IPS DF 6.9 (cell line): ENCODE measurements at regions not wholly inside any gene's neighbourhood (a gene's known extent, or its start where the extent isn't known, plus 50 kb on each side); places are given as distances from the start of the nearest gene placed in this dataset.
"Not testable (repeated sequence)": the region's sequence is repeated elsewhere in the genome, so short reads cannot be mapped to it uniquely, and the experiment has no call there.

Source experiments
- DNase-seq: peaks from one replicate; pipeline ENCODE4 v3.0.0-alpha.2; 2013; ENCODE audit warnings: low read depth, low spot score
- H3K27ac ChIP-seq: one replicate; pipeline ENCODE4 v1.5.1; 2013; ENCODE audit warnings: low read length, control low read depth
- H3K27me3 ChIP-seq: 2 replicates; pipeline ENCODE4 v1.6.1; 2013; ENCODE audit warnings: mild to moderate bottlenecking, low read length; ENCODE audit not compliant: control insufficient read depth, insufficient read depth
- H3K36me3 ChIP-seq: 2 replicates; pipeline ENCODE4 v1.6.1; 2013; ENCODE audit warnings: low read length; ENCODE audit not compliant: control insufficient read depth, insufficient read depth
- H3K4me1 ChIP-seq: 2 replicates; pipeline ENCODE4 v1.6.1; 2013; ENCODE audit warnings: low read length; ENCODE audit not compliant: control insufficient read depth, insufficient read depth
- H3K4me3 ChIP-seq: 2 replicates; pipeline ENCODE4 v1.5.1; 2013; ENCODE audit warnings: mild to moderate bottlenecking, low read length
- H3K9me3 ChIP-seq: 2 replicates; pipeline ENCODE4 v1.6.1; 2013; ENCODE audit warnings: low read length, inconsistent platforms; ENCODE audit not compliant: control insufficient read depth, insufficient read depth
- WGBS: extraction: QIAGEN DNeasy Blood & Tissue Kit; methylation state at CpG from one replicate; pipeline ENCODE4 v1.1.7; 2013; ENCODE audit warnings: mixed read lengths, missing lambda C conversion rate; ENCODE audit not compliant: insufficient read length, insufficient coverage; 5-methylcytosine and 5-hydroxymethylcytosine counted together

GRCh38 chr14:87045956-87046355 lies 947.0 kb downstream of the GALC start:
- no peaks in the 10 kb centered on the region for H3K9me3 ChIP-seq
- DNase-seq: no peak
- WGBS: no CpG with 5 or more reads among the region's 5 CpGs
- H3K36me3 ChIP-seq: no peaks in the 10 kb centered on the region
- H3K4me1 ChIP-seq: no peaks in the 10 kb centered on the region; the same call in 1 of the 2 replicates
- no peak overlapping the region for H3K4me3 ChIP-seq
- H3K27ac ChIP-seq: no peak overlapping the region
- no peaks in the 10 kb centered on the region for H3K27me3 ChIP-seq

GRCh38 chr14:87045246-87045645 lies 947.7 kb downstream of the GALC start:
- H3K36me3 ChIP-seq: no peaks in the 10 kb centered on the region
- no peaks in the 10 kb centered on the region; the same call in 1 of the 2 replicates for H3K4me1 ChIP-seq
- no peaks in the 10 kb centered on the region for H3K9me3 ChIP-seq
- H3K27ac ChIP-seq: no peak overlapping the region
- no peaks in the 10 kb centered on the region for H3K27me3 ChIP-seq
- no peak overlapping the region for H3K4me3 ChIP-seq
- no CpG with 5 or more reads among the region's 3 CpGs for WGBS
- DNase-seq: no peak

GRCh38 chr14:87044807-87045206 lies 948.2 kb downstream of the GALC start:
- H3K36me3 ChIP-seq: no peaks in the 10 kb centered on the region
- no peaks in the 10 kb centered on the region; the same call in 1 of the 2 replicates for H3K4me1 ChIP-seq
- no peaks in the 10 kb centered on the region for H3K9me3 ChIP-seq
- H3K27ac ChIP-seq: no peak overlapping the region
- DNase-seq: no peak
- H3K27me3 ChIP-seq: no peaks in the 10 kb centered on the region
- H3K4me3 ChIP-seq: no peak overlapping the region
- no CpG with 5 or more reads among the region's 1 CpG for WGBS

- Histone ChIP-seq H3K9me3 (no peaks in the 10 kb centered on the region), H3K36me3 (no peaks in the 10 kb centered on the region), H3K27me3 (no peaks in the 10 kb centered on the region), H3K4me1 (no peaks in the 10 kb centered on the region; the same call in 1 of the 2 replicates), H3K4me3 (no peak overlapping the region), H3K27ac (no peak overlapping the region)
- no peak for DNase-seq
- no CpG with 5 or more reads among the region's 4 CpGs for WGBS
Observed at GRCh38 chr14:87043667-87044200, 949.2 kb downstream of the GALC start.

GRCh38 chr14:87042354-87042753 lies 950.6 kb downstream of the GALC start:
- no peak for DNase-seq
- H3K27ac ChIP-seq: no peak overlapping the region

DNA sequence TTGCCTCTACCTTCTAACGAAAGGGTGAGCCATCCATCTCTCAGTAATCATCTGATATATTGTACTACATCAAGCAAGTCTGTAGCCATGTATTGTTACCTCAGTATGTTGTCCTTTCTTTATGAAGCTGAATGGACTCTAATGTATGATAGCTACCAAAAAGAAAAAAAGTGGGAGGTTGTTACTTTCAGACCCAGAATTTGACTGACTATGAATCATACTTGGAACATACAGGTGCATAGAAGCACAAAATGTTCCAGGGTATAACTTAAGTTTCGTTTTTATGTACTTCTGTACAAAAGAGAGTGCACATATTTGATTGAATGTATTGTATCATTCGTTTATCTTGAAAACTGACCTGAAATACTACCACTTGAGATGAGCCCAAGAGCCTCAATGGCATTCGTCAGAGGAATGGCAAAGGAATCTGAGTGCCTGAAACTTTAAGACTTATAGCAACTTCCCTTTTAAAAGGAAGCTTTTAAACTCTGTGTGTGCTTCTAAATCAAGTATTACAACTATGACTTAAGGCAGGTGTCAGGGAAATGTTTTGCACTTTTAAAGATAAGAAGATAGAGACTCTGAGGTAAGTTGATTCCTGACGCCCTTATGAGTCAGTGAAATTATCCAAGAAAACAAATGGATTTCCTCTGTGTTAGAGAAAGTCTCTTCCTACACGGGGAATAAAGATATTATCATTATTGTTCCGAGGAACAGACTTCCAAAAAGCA lies 951.5 kb downstream of the GALC start:
- no peaks in the 10 kb centered on the region; the same call in 1 of the 2 replicates for H3K4me1 ChIP-seq
- no peaks in the 10 kb centered on the region for H3K36me3 ChIP-seq
- H3K4me3 ChIP-seq: no peak overlapping the region
- H3K27me3 ChIP-seq: no peaks in the 10 kb centered on the region
- H3K9me3 ChIP-seq: no peaks in the 10 kb centered on the region
- WGBS: no CpG with 5 or more reads among the region's 7 CpGs
- no peak overlapping the region for H3K27ac ChIP-seq
- DNase-seq: no peak

More at GRCh38 chr14:87042354-87042753, 950.6 kb downstream of the GALC start:
- Histone ChIP-seq H3K4me1 (no peaks in the 10 kb centered on the region; the same call in 1 of the 2 replicates), H3K9me3 (no peaks in the 10 kb centered on the region), H3K4me3 (no peak overlapping the region), H3K36me3 (no peaks in the 10 kb centered on the region), H3K27me3 (no peaks in the 10 kb centered on the region)
- WGBS: no CpG with 5 or more reads among the region's 4 CpGs

DNA sequence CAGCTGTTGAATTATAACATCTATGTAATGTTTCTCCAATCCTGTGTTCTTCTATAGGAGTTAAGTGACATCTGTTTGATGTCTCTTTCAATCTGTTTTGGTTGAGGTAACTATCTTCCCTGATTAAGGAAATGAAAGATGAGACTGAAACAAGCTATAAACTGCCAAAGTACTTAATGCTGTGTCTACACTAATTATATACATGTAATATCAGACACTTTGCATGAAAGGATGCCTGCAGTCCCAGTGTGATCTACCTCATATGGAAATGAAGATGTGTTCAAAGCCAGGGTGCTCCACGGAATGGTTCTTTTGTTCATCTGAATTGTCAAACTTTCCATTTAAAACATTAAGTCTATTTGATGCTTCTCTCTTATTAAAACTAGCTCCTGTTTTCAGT lies 958.3 kb downstream of the GALC start:
- Histone ChIP-seq H3K4me3 (no peak overlapping the region), H3K9me3 (no peaks in the 10 kb centered on the region), H3K36me3 (no peaks in the 10 kb centered on the region), H3K4me1 (no peaks in the 10 kb centered on the region), H3K27ac (no peak overlapping the region), H3K27me3 (no peaks in the 10 kb centered on the region)
- no CpG with 5 or more reads among the region's 1 CpG for WGBS
- no peak for DNase-seq

GRCh38 chr14:87030197-87030596 lies 962.8 kb downstream of the GALC start:
- WGBS: no CpG with 5 or more reads among the region's 1 CpG
- no peaks in the 10 kb centered on the region for H3K9me3 ChIP-seq
- no peak for DNase-seq
- no peak overlapping the region for H3K27ac ChIP-seq
- H3K36me3 ChIP-seq: no peaks in the 10 kb centered on the region
- H3K27me3 ChIP-seq: no peaks in the 10 kb centered on the region
- no peak overlapping the region for H3K4me3 ChIP-seq
- no peaks in the 10 kb centered on the region for H3K4me1 ChIP-seq

- not testable (repeated sequence) for H3K4me3 ChIP-seq, H3K4me1 ChIP-seq, H3K27me3 ChIP-seq, H3K9me3 ChIP-seq, H3K27ac ChIP-seq, H3K36me3 ChIP-seq, DNase-seq
- no CpG with 5 or more reads among the region's 4 CpGs for WGBS
Observed at GRCh38 chr14:87020106-87020505, 972.9 kb downstream of the GALC start.

DNA sequence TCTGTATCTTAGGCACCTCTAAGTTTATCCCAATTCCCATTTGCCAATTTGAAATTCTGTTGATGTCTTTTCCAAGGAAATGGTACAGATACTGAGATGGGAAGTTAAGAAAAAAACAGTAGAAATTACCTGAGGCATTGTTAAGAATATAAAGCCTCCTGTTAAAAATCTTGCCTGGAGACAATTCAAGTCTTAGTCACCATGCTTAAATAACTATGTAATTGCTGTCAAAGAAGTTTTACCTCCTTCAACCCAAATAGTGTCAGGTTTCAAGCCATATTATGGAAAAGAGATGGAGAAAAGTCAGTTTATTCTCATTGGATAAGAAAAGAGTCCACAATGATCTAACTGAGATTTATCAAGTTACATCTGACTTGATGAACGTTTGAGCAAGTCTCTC lies 974.7 kb downstream of the GALC start:
- Histone ChIP-seq H3K27me3 (no peaks in the 10 kb centered on the region), H3K9me3 (no peaks in the 10 kb centered on the region), H3K4me1 (no peaks in the 10 kb centered on the region), H3K4me3 (no peak overlapping the region), H3K27ac (no peak overlapping the region), H3K36me3 (no peaks in the 10 kb centered on the region)
- DNase-seq: no peak
- no CpG with 5 or more reads among the region's 1 CpG for WGBS

DNA sequence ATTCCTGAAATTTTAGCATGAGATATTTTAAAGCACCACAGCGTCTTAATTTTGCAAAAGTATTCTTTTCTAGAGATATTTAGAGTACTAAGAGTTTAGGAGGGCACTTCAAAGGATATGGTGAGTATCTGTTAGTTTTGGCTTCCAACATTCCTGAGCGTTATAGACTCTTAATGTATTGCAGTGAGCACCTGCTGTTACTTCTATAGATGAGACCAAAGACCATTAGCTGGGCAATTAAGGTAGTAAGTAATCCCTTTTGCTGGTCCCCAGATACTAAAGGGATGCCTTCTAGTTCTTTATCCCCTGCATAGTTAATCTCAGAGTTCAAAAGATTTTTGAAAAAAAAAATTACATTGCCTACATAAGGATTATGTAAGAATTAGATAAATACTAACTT lies 975.6 kb downstream of the GALC start:
- DNase-seq: no peak
- no CpG with 5 or more reads among the region's 2 CpGs for WGBS
- no peaks in the 10 kb centered on the region for H3K9me3 ChIP-seq

More for the DNA sequence above, 975.6 kb downstream of the GALC start:
- no peaks in the 10 kb centered on the region for H3K27me3 ChIP-seq
- H3K27ac ChIP-seq: no peak overlapping the region
- H3K4me3 ChIP-seq: no peak overlapping the region
- H3K4me1 ChIP-seq: no peaks in the 10 kb centered on the region
- no peaks in the 10 kb centered on the region for H3K36me3 ChIP-seq
